GM12872 (cell line): ENCODE measurements at regions not wholly inside any gene's neighbourhood (a gene's known extent, or its start where the extent isn't known, plus 50 kb on each side); places are given as distances from the start of the nearest gene placed in this dataset.

Source experiments
- TF ChIP-seq, protein P1 (sequence below): IDR thresholded peaks from 3 replicates; pipeline ENCODE4 v1.5.1; 2011; ENCODE audit warnings: low read depth, mild to moderate bottlenecking, low read length, moderate library complexity; ENCODE audit not compliant: insufficient read depth

GRCh38 chr3:89762405-89762804 lies 655.0 kb downstream of the EPHA3 start:
- TF ChIP-seq, protein P1, sequence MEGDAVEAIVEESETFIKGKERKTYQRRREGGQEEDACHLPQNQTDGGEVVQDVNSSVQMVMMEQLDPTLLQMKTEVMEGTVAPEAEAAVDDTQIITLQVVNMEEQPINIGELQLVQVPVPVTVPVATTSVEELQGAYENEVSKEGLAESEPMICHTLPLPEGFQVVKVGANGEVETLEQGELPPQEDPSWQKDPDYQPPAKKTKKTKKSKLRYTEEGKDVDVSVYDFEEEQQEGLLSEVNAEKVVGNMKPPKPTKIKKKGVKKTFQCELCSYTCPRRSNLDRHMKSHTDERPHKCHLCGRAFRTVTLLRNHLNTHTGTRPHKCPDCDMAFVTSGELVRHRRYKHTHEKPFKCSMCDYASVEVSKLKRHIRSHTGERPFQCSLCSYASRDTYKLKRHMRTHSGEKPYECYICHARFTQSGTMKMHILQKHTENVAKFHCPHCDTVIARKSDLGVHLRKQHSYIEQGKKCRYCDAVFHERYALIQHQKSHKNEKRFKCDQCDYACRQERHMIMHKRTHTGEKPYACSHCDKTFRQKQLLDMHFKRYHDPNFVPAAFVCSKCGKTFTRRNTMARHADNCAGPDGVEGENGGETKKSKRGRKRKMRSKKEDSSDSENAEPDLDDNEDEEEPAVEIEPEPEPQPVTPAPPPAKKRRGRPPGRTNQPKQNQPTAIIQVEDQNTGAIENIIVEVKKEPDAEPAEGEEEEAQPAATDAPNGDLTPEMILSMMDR, result no peak

GRCh38 chr3:89783341-89783927 lies 676.0 kb downstream of the EPHA3 start:
- TF ChIP-seq, protein P1, result no peak

- TF ChIP-seq, protein P1, result no peak
Observed at GRCh38 chr3:89787485-89787884, 680.1 kb downstream of the EPHA3 start.

- TF ChIP-seq, protein P1, result no peak
Observed at GRCh38 chr3:89787979-89788378, 680.6 kb downstream of the EPHA3 start.

DNA sequence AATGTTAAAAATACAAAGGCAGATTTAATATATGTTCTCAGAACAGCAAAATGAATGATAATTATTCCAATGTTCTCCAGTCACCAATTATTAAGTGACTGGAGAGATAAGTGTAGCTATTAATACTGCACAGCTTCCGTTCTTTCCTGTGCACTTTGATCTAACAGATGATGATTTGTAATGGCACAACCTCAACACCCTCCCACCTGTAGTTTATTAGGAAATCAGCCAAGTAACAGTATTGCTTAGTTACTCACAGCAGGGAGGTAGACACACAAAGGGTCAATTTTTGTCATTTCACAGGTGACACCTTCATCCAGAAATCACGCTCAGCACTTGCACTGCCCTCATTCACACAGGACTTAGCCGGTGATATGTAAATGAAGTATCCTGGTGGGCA lies 688.1 kb downstream of the EPHA3 start:
- TF ChIP-seq, protein P1, result no peak

- TF ChIP-seq, protein P1, result no peak
Observed at GRCh38 chr3:89802881-89803280, 695.5 kb downstream of the EPHA3 start.

DNA sequence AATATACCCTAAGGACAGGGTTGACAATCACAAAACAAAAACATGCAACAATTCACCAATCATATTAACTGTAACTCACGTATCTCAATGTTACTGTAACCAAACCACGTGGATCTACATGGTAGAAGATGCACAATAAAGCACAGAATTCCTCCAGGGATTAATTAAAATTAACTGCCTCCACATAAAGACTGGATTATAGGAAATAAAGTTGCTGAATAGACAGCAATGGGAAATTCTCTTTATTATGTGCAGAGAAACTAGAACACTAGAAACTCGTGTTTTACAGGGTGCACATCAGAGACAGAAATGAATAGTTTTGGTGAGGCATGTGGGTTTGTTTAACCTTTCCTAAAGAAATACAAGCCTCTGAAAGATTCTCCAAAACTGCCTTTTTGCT lies 696.3 kb downstream of the EPHA3 start:
- TF ChIP-seq, protein P1, result no peak

GRCh38 chr3:89806166-89806565 lies 698.7 kb downstream of the EPHA3 start:
- TF ChIP-seq, protein P1, result no peak
